ENCODE measurements at regions not wholly inside any gene's neighbourhood (a gene's known extent, or its start where the extent isn't known, plus 50 kb on each side); places are given as distances from the start of the nearest gene placed in this dataset.

DNA sequence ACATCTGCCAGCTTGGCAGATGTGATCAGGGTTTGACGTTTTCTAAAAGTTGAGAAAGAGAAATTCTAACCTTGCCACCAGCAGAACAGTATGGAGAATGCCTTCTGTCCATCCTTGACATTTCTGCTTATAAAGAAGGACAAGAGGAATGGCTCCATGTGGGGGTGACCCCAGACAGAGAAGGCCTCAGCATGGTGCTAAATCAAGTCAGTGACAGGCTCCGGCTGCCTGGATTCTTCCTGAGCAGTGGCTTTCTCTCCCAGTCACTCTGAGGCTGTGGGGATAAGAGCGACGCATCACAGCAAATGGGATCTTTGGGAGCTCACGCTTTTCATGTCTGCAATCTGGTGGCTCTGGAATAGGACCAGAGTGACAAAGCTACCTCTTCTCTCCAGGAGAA lies 640.2 kb upstream of the CAMK1G start:
- TF ChIP-seq, protein P1, sequence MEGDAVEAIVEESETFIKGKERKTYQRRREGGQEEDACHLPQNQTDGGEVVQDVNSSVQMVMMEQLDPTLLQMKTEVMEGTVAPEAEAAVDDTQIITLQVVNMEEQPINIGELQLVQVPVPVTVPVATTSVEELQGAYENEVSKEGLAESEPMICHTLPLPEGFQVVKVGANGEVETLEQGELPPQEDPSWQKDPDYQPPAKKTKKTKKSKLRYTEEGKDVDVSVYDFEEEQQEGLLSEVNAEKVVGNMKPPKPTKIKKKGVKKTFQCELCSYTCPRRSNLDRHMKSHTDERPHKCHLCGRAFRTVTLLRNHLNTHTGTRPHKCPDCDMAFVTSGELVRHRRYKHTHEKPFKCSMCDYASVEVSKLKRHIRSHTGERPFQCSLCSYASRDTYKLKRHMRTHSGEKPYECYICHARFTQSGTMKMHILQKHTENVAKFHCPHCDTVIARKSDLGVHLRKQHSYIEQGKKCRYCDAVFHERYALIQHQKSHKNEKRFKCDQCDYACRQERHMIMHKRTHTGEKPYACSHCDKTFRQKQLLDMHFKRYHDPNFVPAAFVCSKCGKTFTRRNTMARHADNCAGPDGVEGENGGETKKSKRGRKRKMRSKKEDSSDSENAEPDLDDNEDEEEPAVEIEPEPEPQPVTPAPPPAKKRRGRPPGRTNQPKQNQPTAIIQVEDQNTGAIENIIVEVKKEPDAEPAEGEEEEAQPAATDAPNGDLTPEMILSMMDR (conservative IDR thresholded peaks at IDR 0.05), result no peak
- H3K27ac ChIP-seq, result no peak overlapping the region

- H3K27ac ChIP-seq, result no peak overlapping the region
- TF ChIP-seq, protein P1 (conservative IDR thresholded peaks at IDR 0.05), result no peak
These were observed 638.5 kb upstream of the CAMK1G start for GRCh38 chr1:208944981-208945451.

GRCh38 chr1:208950206-208950605 lies 633.3 kb upstream of the CAMK1G start:
- H3K27ac ChIP-seq, result no peak overlapping the region
- TF ChIP-seq, protein P1 (conservative IDR thresholded peaks at IDR 0.05), result no peak

- TF ChIP-seq, protein P1 (conservative IDR thresholded peaks at IDR 0.05), result no peak
- no peak overlapping the region for H3K27ac ChIP-seq
These were observed 632.4 kb upstream of the CAMK1G start for GRCh38 chr1:208951026-208951525.

DNA sequence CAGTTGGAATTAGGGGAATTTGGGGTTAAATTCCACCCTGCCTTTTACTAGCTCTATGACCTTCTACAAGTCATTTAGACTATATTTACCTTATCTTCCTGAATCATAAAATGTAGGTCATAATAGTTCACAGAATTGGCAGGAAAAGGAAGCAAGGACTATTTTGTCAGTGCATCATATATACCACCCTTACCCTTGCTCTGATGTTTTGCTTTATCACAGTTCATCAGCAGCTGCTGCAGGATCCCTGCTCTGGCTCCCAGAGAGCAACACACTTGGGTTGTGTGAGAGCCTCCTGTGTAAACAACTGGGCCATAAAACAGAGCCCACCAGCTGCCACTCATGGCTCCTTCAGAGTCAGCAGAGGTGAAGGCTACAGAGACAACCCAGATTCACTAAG lies 631.6 kb upstream of the CAMK1G start:
- TF ChIP-seq, protein P1 (conservative IDR thresholded peaks at IDR 0.05), result no peak
- H3K27ac ChIP-seq, result no peak overlapping the region

DNA sequence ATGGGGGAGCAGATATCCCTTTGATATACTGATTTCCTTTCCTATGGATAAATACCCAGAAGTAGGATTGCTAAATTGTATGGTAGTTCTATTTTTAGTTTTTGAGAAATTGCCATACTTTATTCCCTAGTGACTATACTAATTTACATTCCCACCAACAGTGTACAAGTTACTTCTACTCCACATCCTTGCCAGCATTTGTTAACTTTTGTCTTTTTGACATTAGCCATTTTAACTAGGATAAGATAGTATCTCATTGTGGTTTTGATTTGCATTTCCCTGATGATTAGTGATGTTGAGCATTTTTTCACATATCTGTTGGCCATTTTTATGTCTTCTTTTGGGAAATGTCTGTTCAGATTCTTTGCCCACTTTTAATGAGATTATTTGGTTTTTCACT lies 620.6 kb upstream of the CAMK1G start:
- TF ChIP-seq, protein P1 (conservative IDR thresholded peaks at IDR 0.05), result no peak

DNA sequence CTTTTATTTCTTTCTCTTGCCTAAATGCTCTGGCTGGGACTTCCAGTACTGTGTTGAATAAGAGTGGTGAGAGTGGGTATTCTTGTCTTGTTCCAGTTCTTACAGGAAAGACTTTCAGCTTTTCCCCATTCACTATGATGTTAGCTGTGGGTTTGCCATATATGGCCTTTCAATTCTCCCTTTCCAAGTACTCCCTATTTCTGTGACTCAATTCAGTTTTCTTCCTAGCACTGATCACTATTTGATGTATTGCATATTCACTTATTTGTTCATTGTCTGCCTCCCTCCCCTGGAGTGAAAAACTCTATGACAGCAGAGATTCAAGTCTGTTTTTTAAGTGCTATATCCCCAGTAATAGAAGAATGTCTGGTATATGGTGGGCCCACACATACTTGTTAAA lies 618.2 kb upstream of the CAMK1G start:
- TF ChIP-seq, protein P1 (conservative IDR thresholded peaks at IDR 0.05), result no peak
- peak overlapping the region; percentile 51 for H3K27ac ChIP-seq

More for the DNA sequence above, 620.6 kb upstream of the CAMK1G start:
- H3K27ac ChIP-seq, result no peak overlapping the region
